ENCODE measurements at regions not wholly inside any gene's neighbourhood (a gene's known extent, or its start where the extent isn't known, plus 50 kb on each side); places are given as distances from the start of the nearest gene placed in this dataset.
A peak's percentile ranks its signal among the peaks of the same experiment; 100 is the strongest.

- Histone ChIP-seq H3K27ac (ENCODE audit: low read depth, low read length) (no peak overlapping the region), H3K27me3 (ENCODE audit: control insufficient read depth, insufficient read depth, low read length) (no peaks in the 10 kb centered on the region), H3K9me3 (ENCODE audit: control insufficient read depth, insufficient read depth, low read depth, low read length) (no peaks in the 10 kb centered on the region), H3K36me3 (ENCODE audit: control insufficient read depth, insufficient read depth, low read length) (no peaks in the 10 kb centered on the region), H3K4me1 (ENCODE audit: control insufficient read depth, insufficient read depth, low read length) (peaks cover 8% of the 10 kb centered on the region), H3K9ac (ENCODE audit: low read length) (no peak overlapping the region), H3K4me3 (ENCODE audit: low read depth, low read length) (no peak overlapping the region)
Observed at GRCh38 chr14:61192989-61193388, 88.1 kb downstream of the TMEM30B start.

- no peak overlapping the region for H3K27ac ChIP-seq (ENCODE audit: low read depth, low read length)
- H3K36me3 ChIP-seq (ENCODE audit: control insufficient read depth, insufficient read depth, low read length): no peaks in the 10 kb centered on the region
- no peak overlapping the region for H3K9ac ChIP-seq (ENCODE audit: low read length)
- H3K4me3 ChIP-seq (ENCODE audit: low read depth, low read length): no peak overlapping the region
- H3K4me1 ChIP-seq (ENCODE audit: control insufficient read depth, insufficient read depth, low read length): peaks cover 12% of the 10 kb centered on the region
- no peaks in the 10 kb centered on the region for H3K9me3 ChIP-seq (ENCODE audit: control insufficient read depth, insufficient read depth, low read depth, low read length)
- H3K27me3 ChIP-seq (ENCODE audit: control insufficient read depth, insufficient read depth, low read length): no peaks in the 10 kb centered on the region
Observed at GRCh38 chr14:61191733-61192132, 89.4 kb downstream of the TMEM30B start.

GRCh38 chr14:61190341-61190740 is 90.8 kb downstream of the TMEM30B start:
- no peaks in the 10 kb centered on the region for H3K36me3 ChIP-seq (ENCODE audit: control insufficient read depth, insufficient read depth, low read length)
- no peaks in the 10 kb centered on the region for H3K9me3 ChIP-seq (ENCODE audit: control insufficient read depth, insufficient read depth, low read depth, low read length)
- H3K27ac ChIP-seq (ENCODE audit: low read depth, low read length): no peak overlapping the region
- H3K4me3 ChIP-seq (ENCODE audit: low read depth, low read length): no peak overlapping the region
- H3K9ac ChIP-seq (ENCODE audit: low read length): no peak overlapping the region
- H3K27me3 ChIP-seq (ENCODE audit: control insufficient read depth, insufficient read depth, low read length): no peaks in the 10 kb centered on the region
- peaks cover 12% of the 10 kb centered on the region for H3K4me1 ChIP-seq (ENCODE audit: control insufficient read depth, insufficient read depth, low read length)

- Histone ChIP-seq H3K9me3 (ENCODE audit: control insufficient read depth, insufficient read depth, low read depth, low read length) (no peaks in the 10 kb centered on the region), H3K9ac (ENCODE audit: low read length) (peak overlapping the region; percentile 76), H3K27me3 (ENCODE audit: control insufficient read depth, insufficient read depth, low read length) (no peaks in the 10 kb centered on the region), H3K36me3 (ENCODE audit: control insufficient read depth, insufficient read depth, low read length) (no peaks in the 10 kb centered on the region), H3K4me3 (ENCODE audit: low read depth, low read length) (peak overlapping the region; percentile 61), H3K4me1 (ENCODE audit: control insufficient read depth, insufficient read depth, low read length) (peaks cover 12% of the 10 kb centered on the region), H3K27ac (ENCODE audit: low read depth, low read length) (no peak overlapping the region)
Observed at GRCh38 chr14:61188978-61189808, 91.9 kb downstream of the TMEM30B start.

GRCh38 chr14:61188196-61188595 is 92.9 kb downstream of the TMEM30B start:
- Histone ChIP-seq H3K4me3 (ENCODE audit: low read depth, low read length) (peak overlapping the region; percentile 61; the same call in 1 of the 2 replicates), H3K27ac (ENCODE audit: low read depth, low read length) (no peak overlapping the region), H3K4me1 (ENCODE audit: control insufficient read depth, insufficient read depth, low read length) (peaks cover 16% of the 10 kb centered on the region), H3K9ac (ENCODE audit: low read length) (no peak overlapping the region), H3K36me3 (ENCODE audit: control insufficient read depth, insufficient read depth, low read length) (no peaks in the 10 kb centered on the region), H3K9me3 (ENCODE audit: control insufficient read depth, insufficient read depth, low read depth, low read length) (no peaks in the 10 kb centered on the region), H3K27me3 (ENCODE audit: control insufficient read depth, insufficient read depth, low read length) (no peaks in the 10 kb centered on the region)

- no peak overlapping the region for H3K9ac ChIP-seq (ENCODE audit: low read length)
- no peaks in the 10 kb centered on the region for H3K36me3 ChIP-seq (ENCODE audit: control insufficient read depth, insufficient read depth, low read length)
- no peak overlapping the region for H3K27ac ChIP-seq (ENCODE audit: low read depth, low read length)
- H3K4me1 ChIP-seq (ENCODE audit: control insufficient read depth, insufficient read depth, low read length): peaks cover 18% of the 10 kb centered on the region
- H3K27me3 ChIP-seq (ENCODE audit: control insufficient read depth, insufficient read depth, low read length): no peaks in the 10 kb centered on the region
- no peak overlapping the region for H3K4me3 ChIP-seq (ENCODE audit: low read depth, low read length)
- H3K9me3 ChIP-seq (ENCODE audit: control insufficient read depth, insufficient read depth, low read depth, low read length): no peaks in the 10 kb centered on the region
Observed at GRCh38 chr14:61187196-61187905, 93.8 kb downstream of the TMEM30B start.

- Histone ChIP-seq H3K9me3 (ENCODE audit: control insufficient read depth, insufficient read depth, low read depth, low read length) (no peaks in the 10 kb centered on the region), H3K4me1 (ENCODE audit: control insufficient read depth, insufficient read depth, low read length) (peaks cover 18% of the 10 kb centered on the region), H3K9ac (ENCODE audit: low read length) (no peak overlapping the region), H3K4me3 (ENCODE audit: low read depth, low read length) (no peak overlapping the region), H3K27me3 (ENCODE audit: control insufficient read depth, insufficient read depth, low read length) (no peaks in the 10 kb centered on the region), H3K27ac (ENCODE audit: low read depth, low read length) (no peak overlapping the region), H3K36me3 (ENCODE audit: control insufficient read depth, insufficient read depth, low read length) (no peaks in the 10 kb centered on the region)
Observed at GRCh38 chr14:61186341-61187195, 94.6 kb downstream of the TMEM30B start.

- Histone ChIP-seq H3K4me3 (ENCODE audit: low read depth, low read length) (no peak overlapping the region), H3K9me3 (ENCODE audit: control insufficient read depth, insufficient read depth, low read depth, low read length) (no peaks in the 10 kb centered on the region), H3K27ac (ENCODE audit: low read depth, low read length) (no peak overlapping the region), H3K4me1 (ENCODE audit: control insufficient read depth, insufficient read depth, low read length) (peaks cover 18% of the 10 kb centered on the region), H3K36me3 (ENCODE audit: control insufficient read depth, insufficient read depth, low read length) (no peaks in the 10 kb centered on the region), H3K9ac (ENCODE audit: low read length) (no peak overlapping the region), H3K27me3 (ENCODE audit: control insufficient read depth, insufficient read depth, low read length) (no peaks in the 10 kb centered on the region)
Observed at GRCh38 chr14:61185534-61185933, 95.6 kb downstream of the TMEM30B start.

- no peak overlapping the region for H3K9ac ChIP-seq (ENCODE audit: low read length)
- no peak overlapping the region for H3K27ac ChIP-seq (ENCODE audit: low read depth, low read length)
- H3K9me3 ChIP-seq (ENCODE audit: control insufficient read depth, insufficient read depth, low read depth, low read length): no peaks in the 10 kb centered on the region
- H3K4me1 ChIP-seq (ENCODE audit: control insufficient read depth, insufficient read depth, low read length): peaks cover 14% of the 10 kb centered on the region
- H3K36me3 ChIP-seq (ENCODE audit: control insufficient read depth, insufficient read depth, low read length): no peaks in the 10 kb centered on the region
- H3K4me3 ChIP-seq (ENCODE audit: low read depth, low read length): no peak overlapping the region
- H3K27me3 ChIP-seq (ENCODE audit: control insufficient read depth, insufficient read depth, low read length): no peaks in the 10 kb centered on the region
Observed at GRCh38 chr14:61184112-61184511, 97.0 kb downstream of the TMEM30B start.

GRCh38 chr14:61183196-61183885 is 97.8 kb downstream of the TMEM30B start:
- Histone ChIP-seq H3K9me3 (ENCODE audit: control insufficient read depth, insufficient read depth, low read depth, low read length) (no peaks in the 10 kb centered on the region), H3K4me3 (ENCODE audit: low read depth, low read length) (no peak overlapping the region), H3K4me1 (ENCODE audit: control insufficient read depth, insufficient read depth, low read length) (peaks cover 20% of the 10 kb centered on the region), H3K9ac (ENCODE audit: low read length) (no peak overlapping the region), H3K27ac (ENCODE audit: low read depth, low read length) (no peak overlapping the region), H3K36me3 (ENCODE audit: control insufficient read depth, insufficient read depth, low read length) (no peaks in the 10 kb centered on the region), H3K27me3 (ENCODE audit: control insufficient read depth, insufficient read depth, low read length) (no peaks in the 10 kb centered on the region)
